WTC11 (cell line): ENCODE measurements at regions not wholly inside any gene's neighbourhood (a gene's known extent, or its start where the extent isn't known, plus 50 kb on each side); places are given as distances from the start of the nearest gene placed in this dataset.

ENCODE experiments used
- ATAC-seq: fragments of 200-7000 bp; cut with Tn5 transposase; 2 replicates; pipeline ENCODE4 v1.10.0; 2021; ENCODE audit warnings: mild to moderate bottlenecking, moderate library complexity
- CTCF ChIA-PET: fragments of 300-600 bp; sonication (Branson Sonifier 250); formaldehyde crosslinking; loops from one replicate; lab custom pipeline; 2021; ENCODE audit warnings: antibody characterized with exemption; lab: Charles Lee
- POLR2A ChIA-PET: fragments of 350-600 bp; sonication (Branson Sonifier 250); formaldehyde crosslinking; loops from one replicate; lab custom pipeline; 2021; ENCODE audit warnings: antibody characterized with exemption; lab: Charles Lee
- DNase-seq: peaks from one replicate; pipeline ENCODE4 v3.0.0; 2021; ENCODE audit warnings: low spot score
- H3K27ac Mint-ChIP-seq: 2 replicates; pipeline ENCODE4 v1.8.0; 2021; ENCODE audit warnings: mixed read lengths
- H3K27me3 Mint-ChIP-seq: 2 replicates; pipeline ENCODE4 v1.8.0; 2021; ENCODE audit warnings: low read depth, mild to moderate bottlenecking, moderate library complexity, mixed read lengths
- H3K36me3 Mint-ChIP-seq: 2 replicates; pipeline ENCODE4 v1.8.0; 2021; ENCODE audit warnings: mixed read lengths
- H3K4me1 Mint-ChIP-seq: 2 replicates; pipeline ENCODE4 v1.8.0; 2022; ENCODE audit warnings: mixed read lengths
- H3K4me3 Mint-ChIP-seq: 2 replicates; pipeline ENCODE4 v1.8.0; 2021; ENCODE audit warnings: mild to moderate bottlenecking, moderate library complexity, mixed read lengths
- H3K9me3 Mint-ChIP-seq: 2 replicates; pipeline ENCODE4 v1.8.0; 2021; ENCODE audit warnings: mixed read lengths
- AR ChIP-seq: fragments of 250-450 bp; sonication (Bioruptor Pico); IDR thresholded peaks from 2 replicates; pipeline ENCODE4 v1.9.0; 2021; ENCODE audit warnings: mild to moderate bottlenecking
- ARID4B ChIP-seq: sonication (generic); formaldehyde crosslinking; IDR thresholded peaks from 2 replicates; pipeline ENCODE4 v1.8.0; 2023; ENCODE audit warnings: missing genetic modification reagents, mild to moderate bottlenecking, borderline replicate concordance
- ATF2 ChIP-seq: sonication (generic); formaldehyde crosslinking; IDR thresholded peaks from 2 replicates; pipeline ENCODE4 v1.8.1; 2022; ENCODE audit warnings: low read depth, missing genetic modification reagents, borderline replicate concordance
- ATF3 ChIP-seq: sonication (generic); formaldehyde crosslinking; conservative IDR thresholded peaks from 2 replicates; pipeline ENCODE4 v1.8.1; 2022; ENCODE audit warnings: mild to moderate bottlenecking, missing genetic modification reagents
- CREB1 ChIP-seq: sonication (generic); formaldehyde crosslinking; IDR thresholded peaks from 2 replicates; pipeline ENCODE4 v1.8.0; 2023; ENCODE audit warnings: mild to moderate bottlenecking, missing genetic modification reagents
- CREM ChIP-seq: sonication (generic); formaldehyde crosslinking; IDR thresholded peaks from 2 replicates; pipeline ENCODE4 v1.8.1; 2022; ENCODE audit warnings: mild to moderate bottlenecking, missing genetic modification reagents, moderate library complexity
- E2F4 ChIP-seq: sonication (generic); formaldehyde crosslinking; IDR thresholded peaks from 2 replicates; pipeline ENCODE4 v1.8.1; 2022; ENCODE audit warnings: low read depth, mild to moderate bottlenecking, moderate library complexity, missing genetic modification reagents, borderline replicate concordance
- EMX1 ChIP-seq: fragments of 250-450 bp; sonication (Bioruptor Pico); IDR thresholded peaks from 2 replicates; pipeline ENCODE4 v1.8.0; 2021; ENCODE audit warnings: mild to moderate bottlenecking
- FOXP1 ChIP-seq: sonication (generic); formaldehyde crosslinking; IDR thresholded peaks from 2 replicates; pipeline ENCODE4 v1.8.0; 2022; ENCODE audit warnings: missing genetic modification reagents, mild to moderate bottlenecking, moderate library complexity, borderline replicate concordance
- FOXP4 ChIP-seq: sonication (generic); formaldehyde crosslinking; IDR thresholded peaks from 2 replicates; pipeline ENCODE4 v1.8.0; 2022; ENCODE audit warnings: mild to moderate bottlenecking, missing genetic modification reagents
- GRHL2 ChIP-seq: fragments of 250-450 bp; sonication (Bioruptor Pico); IDR thresholded peaks from 2 replicates; pipeline ENCODE4 v1.8.0; 2022; ENCODE audit warnings: mild to moderate bottlenecking, moderate library complexity; ENCODE audit not compliant: insufficient replicate concordance, severe bottlenecking
- NR2C2 ChIP-seq: sonication (generic); formaldehyde crosslinking; IDR thresholded peaks from 2 replicates; pipeline ENCODE4 v1.8.0; 2022; ENCODE audit warnings: mild to moderate bottlenecking, missing genetic modification reagents
- NR3C1 ChIP-seq: sonication (generic); formaldehyde crosslinking; conservative IDR thresholded peaks from 2 replicates; pipeline ENCODE4 v1.8.1; 2023; ENCODE audit warnings: low read depth, mild to moderate bottlenecking, missing genetic modification reagents
- SMAD4 ChIP-seq: sonication (generic); formaldehyde crosslinking; IDR thresholded peaks from 2 replicates; pipeline ENCODE4 v1.8.0; 2022; ENCODE audit warnings: mild to moderate bottlenecking, missing genetic modification reagents
- ZNF121 ChIP-seq: sonication (generic); formaldehyde crosslinking; IDR thresholded peaks from 2 replicates; pipeline ENCODE4 v1.8.0; 2023; ENCODE audit warnings: missing genetic modification reagents
- ZNF219 ChIP-seq: sonication (generic); formaldehyde crosslinking; IDR thresholded peaks from 2 replicates; pipeline ENCODE4 v1.8.0; 2023; ENCODE audit warnings: missing genetic modification reagents, mild to moderate bottlenecking, borderline replicate concordance
- ZNF396 ChIP-seq: fragments of 250-450 bp; sonication (Bioruptor Pico); IDR thresholded peaks from 2 replicates; pipeline ENCODE4 v1.8.0; 2021; ENCODE audit warnings: mild to moderate bottlenecking, moderate library complexity, borderline replicate concordance
- ZNF416 ChIP-seq: fragments of 250-450 bp; sonication (Bioruptor Pico); IDR thresholded peaks from 2 replicates; pipeline ENCODE4 v1.9.0; 2021; ENCODE audit warnings: mild to moderate bottlenecking, inconsistent platforms
- ZNF423 ChIP-seq: fragments of 250-450 bp; sonication (Bioruptor Pico); IDR thresholded peaks from 2 replicates; pipeline ENCODE4 v2.1.2; 2022; ENCODE audit warnings: mild to moderate bottlenecking, moderate library complexity
- ZNF425 ChIP-seq: fragments of 250-450 bp; sonication (Bioruptor Pico); conservative IDR thresholded peaks from 2 replicates; pipeline ENCODE4 v1.9.0; 2021; ENCODE audit warnings: mild to moderate bottlenecking

GRCh38 chr18:42675810-42676209 is 439.7 kb downstream of the RIT2 start (continued):
- no peak for TF ChIP-seq ATF2 (CRISPR knock-in tag)
- TF ChIP-seq ZNF396 (CRISPR knock-in tag), result no peak

- Mint-ChIP-seq H3K9me3 (peaks cover 46% of the 10 kb centered on the region), H3K4me1 (no peaks in the 10 kb centered on the region), H3K4me3 (no peak overlapping the region), H3K27ac (no peak overlapping the region), H3K27me3 (no peaks in the 10 kb centered on the region), H3K36me3 (peaks cover 16% of the 10 kb centered on the region)
- ChIA-PET CTCF (no interaction called here), POLR2A (no interaction called here)
- DNase-seq (no peak), ATAC-seq (no peak)
- TF ChIP-seq CREB1 (CRISPR knock-in tag) (no peak), NR2C2 (CRISPR knock-in tag) (no peak), FOXP1 (no peak), ZNF425 (CRISPR knock-in tag) (no peak), CREM (no peak), NR3C1 (no peak), ATF2 (CRISPR knock-in tag) (no peak), AR (CRISPR knock-in tag) (no peak), EMX1 (CRISPR knock-in tag) (no peak), ARID4B (no peak), E2F4 (CRISPR knock-in tag) (no peak), GRHL2 (CRISPR knock-in tag) (no peak), ZNF219 (no peak), SMAD4 (no peak), ZNF121 (no peak), ZNF423 (CRISPR knock-in tag) (no peak), ATF3 (no peak), ZNF416 (CRISPR knock-in tag) (no peak), FOXP4 (CRISPR knock-in tag) (no peak)
Measured at GRCh38 chr18:42683094-42683493, 432.4 kb downstream of the RIT2 start.
